ENCODE measurements at regions not wholly inside any gene's neighbourhood (a gene's known extent, or its start where the extent isn't known, plus 50 kb on each side); places are given as distances from the start of the nearest gene placed in this dataset.

GRCh38 chr12:128137140-128137539 lies 129.8 kb upstream of the TMEM132C start:
- CTCF ChIA-PET: no interaction called here
- DNase-seq (ENCODE audit: unreplicated experiment): no peak
- POLR2A ChIA-PET: no interaction called here
- intact Hi-C loops (cut with micrococcal nuclease): no loop called here
- TF ChIP-seq CTCF (IDR thresholded peaks at IDR 0.05; ENCODE audit: unreplicated experiment): no peak
- Mint-ChIP-seq H3K4me3 (ENCODE audit: unreplicated experiment) (no peak overlapping the region), H3K4me1 (ENCODE audit: insufficient read depth, unreplicated experiment) (no peaks in the 10 kb centered on the region), H3K36me3 (ENCODE audit: insufficient read depth, unreplicated experiment) (no peaks in the 10 kb centered on the region), H3K9me3 (ENCODE audit: unreplicated experiment) (peaks cover 31% of the 10 kb centered on the region), H3K27ac (ENCODE audit: low read depth, unreplicated experiment) (no peak overlapping the region), H3K27me3 (ENCODE audit: insufficient read depth, unreplicated experiment) (no peaks in the 10 kb centered on the region)
- no TSS peak for BruUV-seq (replicated peaks)

GRCh38 chr12:128138125-128138524 lies 128.8 kb upstream of the TMEM132C start:
- BruUV-seq (replicated peaks): no TSS peak
- TF ChIP-seq CTCF (IDR thresholded peaks at IDR 0.05; ENCODE audit: unreplicated experiment): no peak
- Mint-ChIP-seq H3K9me3 (ENCODE audit: unreplicated experiment) (peaks cover 41% of the 10 kb centered on the region), H3K4me1 (ENCODE audit: insufficient read depth, unreplicated experiment) (no peaks in the 10 kb centered on the region), H3K36me3 (ENCODE audit: insufficient read depth, unreplicated experiment) (no peaks in the 10 kb centered on the region), H3K4me3 (ENCODE audit: unreplicated experiment) (no peak overlapping the region), H3K27me3 (ENCODE audit: insufficient read depth, unreplicated experiment) (no peaks in the 10 kb centered on the region), H3K27ac (ENCODE audit: low read depth, unreplicated experiment) (no peak overlapping the region)
- ChIA-PET POLR2A (no interaction called here), CTCF (interaction anchor here (0.6 kb wide), 1 partner anchor 203 kb away, joined by 5 read pairs; no protein-coding TSS in a partner anchor)
- DNase-seq (ENCODE audit: unreplicated experiment): no peak
- intact Hi-C loops (cut with micrococcal nuclease): no loop called here

GRCh38 chr12:128140551-128140950 lies 126.4 kb upstream of the TMEM132C start:
- Mint-ChIP-seq H3K4me3 (ENCODE audit: unreplicated experiment) (no peak overlapping the region), H3K9me3 (ENCODE audit: unreplicated experiment) (peaks cover 41% of the 10 kb centered on the region), H3K36me3 (ENCODE audit: insufficient read depth, unreplicated experiment) (no peaks in the 10 kb centered on the region), H3K27me3 (ENCODE audit: insufficient read depth, unreplicated experiment) (no peaks in the 10 kb centered on the region), H3K4me1 (ENCODE audit: insufficient read depth, unreplicated experiment) (no peaks in the 10 kb centered on the region), H3K27ac (ENCODE audit: low read depth, unreplicated experiment) (no peak overlapping the region)
- TF ChIP-seq CTCF (IDR thresholded peaks at IDR 0.05; ENCODE audit: unreplicated experiment): no peak
- CTCF ChIA-PET: no interaction called here
- intact Hi-C loops (cut with micrococcal nuclease): no loop called here
- no TSS peak for BruUV-seq (replicated peaks)
- no peak for DNase-seq (ENCODE audit: unreplicated experiment)
- POLR2A ChIA-PET: no interaction called here

- Mint-ChIP-seq H3K4me1 (ENCODE audit: insufficient read depth, unreplicated experiment) (no peaks in the 10 kb centered on the region), H3K9me3 (ENCODE audit: unreplicated experiment) (peaks cover 46% of the 10 kb centered on the region), H3K36me3 (ENCODE audit: insufficient read depth, unreplicated experiment) (peaks cover 4% of the 10 kb centered on the region), H3K27me3 (ENCODE audit: insufficient read depth, unreplicated experiment) (no peaks in the 10 kb centered on the region), H3K4me3 (ENCODE audit: unreplicated experiment) (no peak overlapping the region), H3K27ac (ENCODE audit: low read depth, unreplicated experiment) (no peak overlapping the region)
- ChIA-PET POLR2A (no interaction called here), CTCF (no interaction called here)
- BruUV-seq (replicated peaks): no TSS peak
- no peak for DNase-seq (ENCODE audit: unreplicated experiment)
- intact Hi-C loops (cut with micrococcal nuclease): no loop called here
- TF ChIP-seq CTCF (IDR thresholded peaks at IDR 0.05; ENCODE audit: unreplicated experiment): no peak
Observed at GRCh38 chr12:128150961-128151360, 116.0 kb upstream of the TMEM132C start.
